B cell (primary cell): ENCODE measurements at regions not wholly inside any gene's neighbourhood (a gene's known extent, or its start where the extent isn't known, plus 50 kb on each side); places are given as distances from the start of the nearest gene placed in this dataset.
"Not testable (repeated sequence)": the region's sequence is repeated elsewhere in the genome, so short reads cannot be mapped to it uniquely, and the experiment has no call there.

ENCODE experiments used
- ATAC-seq: fragments of 200-7000 bp; cut with Tn5 transposase; one replicate; pipeline ENCODE4 v1.10.0; 2021; ENCODE audit warnings: low read depth, mild to moderate bottlenecking, moderate number of reproducible peaks, moderate library complexity
- CTCF ChIA-PET: fragments of 350-600 bp; sonication (Branson Sonifier 250); formaldehyde crosslinking; loops from one replicate; lab custom pipeline; 2021; ENCODE audit warnings: antibody characterized with exemption, inconsistent platforms; lab: Charles Lee
- POLR2A ChIA-PET: fragments of 350-600 bp; sonication (Branson Sonifier 250); formaldehyde crosslinking; loops from one replicate; lab custom pipeline; 2021; ENCODE audit warnings: antibody characterized with exemption; lab: Charles Lee
- DNase-seq: peaks from one replicate; pipeline ENCODE4 v3.0.0; 2013
- H2AFZ ChIP-seq: 2 replicates; pipeline ENCODE4 v1.6.1; 2012; ENCODE audit warnings: mild to moderate bottlenecking, low read depth, low read length; ENCODE audit not compliant: insufficient read depth, poor library complexity, severe bottlenecking
- H3K27ac ChIP-seq, 2 donors: 1 replicate in 1 of 2; 2 replicates in 1 of 2; pipeline ENCODE4 v1.5.1; 2012 to 2013; ENCODE audit warnings: low read length in 2 of 2, mild to moderate bottlenecking in 2 of 2, moderate library complexity in 1 of 2
- H3K27me3 ChIP-seq, 4 experiments: fragments of 200-600 bp in 1 of 4; sonication (generic) in 1 of 4; replicated peaks in 1 of 4; 1 replicate in 2 of 4; 2 replicates in 2 of 4; pipeline versions ENCODE4 v1.6.1 to v1.7.0; 2013 to 2016; ENCODE audit warnings: low read length in 3 of 4, mild to moderate bottlenecking in 2 of 4, mixed read lengths in 1 of 4, moderate library complexity in 1 of 4; ENCODE audit not compliant: insufficient read depth in 4 of 4, control insufficient read depth in 3 of 4; ENCODE audit errors: control extremely low read depth in 1 of 4
- H3K36me3 ChIP-seq, 2 experiments: replicated peaks in 1 of 2; 1 replicate in 1 of 2; 2 replicates in 1 of 2; pipeline versions ENCODE4 v1.6.1 to v1.7.1; 2013; ENCODE audit warnings: low read length in 1 of 2; ENCODE audit not compliant: insufficient read depth in 2 of 2, control insufficient read depth in 1 of 2; ENCODE audit errors: control extremely low read depth in 1 of 2, extremely low read depth in 1 of 2
- H3K4me1 ChIP-seq, 2 donors: fragments of 200-600 bp in 1 of 2; sonication (generic) in 1 of 2; 1 replicate in 1 of 2; 2 replicates in 1 of 2; pipeline versions ENCODE4 v1.5.1 to v1.6.1; 2013 to 2017; ENCODE audit warnings: low read length in 2 of 2; ENCODE audit not compliant: control insufficient read depth in 2 of 2, insufficient read depth in 2 of 2
- H3K4me2 ChIP-seq: replicated peaks from 2 replicates; pipeline ENCODE3; 2012; ENCODE audit warnings: mild to moderate bottlenecking, low read depth, low read length; ENCODE audit not compliant: poor library complexity, severe bottlenecking
- H3K4me3 ChIP-seq, 5 experiments: fragments of 200-600 bp in 1 of 5; sonication (generic) in 1 of 5; 1 replicate in 3 of 5; 2 replicates in 2 of 5; pipeline versions ENCODE4 v1.5.1 to v1.7.0; 2011 to 2016; ENCODE audit warnings: low read length in 4 of 5, mild to moderate bottlenecking in 4 of 5, low read depth in 2 of 5, control low read depth in 1 of 5, moderate library complexity in 1 of 5; ENCODE audit not compliant: insufficient read depth in 1 of 5; ENCODE audit errors: control extremely low read depth in 1 of 5, extremely low read depth in 1 of 5
- H3K79me2 ChIP-seq: fragments of 200-600 bp; sonication (generic); one replicate; pipeline ENCODE4 v1.6.0; 2016; ENCODE audit warnings: low read length; ENCODE audit not compliant: control insufficient read depth, insufficient read depth
- H3K9ac ChIP-seq: fragments of 200-600 bp; sonication (generic); 2 replicates; pipeline ENCODE4 v1.6.1; 2017; ENCODE audit warnings: mild to moderate bottlenecking, low read length, moderate library complexity
- H3K9me3 ChIP-seq, 3 donors: one replicate each; pipeline versions ENCODE4 v1.6.1 to v1.7.1; 2013; ENCODE audit warnings: low read length in 2 of 3; ENCODE audit not compliant: control insufficient read depth in 2 of 3, insufficient read depth in 1 of 3; ENCODE audit errors: control extremely low read depth in 1 of 3
- H4K20me1 ChIP-seq: 2 replicates; pipeline ENCODE4 v1.6.0; 2012; ENCODE audit warnings: mild to moderate bottlenecking, low read length; ENCODE audit not compliant: insufficient read depth, control insufficient read depth, poor library complexity, severe bottlenecking
- H3K27ac Mint-ChIP-seq: one replicate; pipeline ENCODE4 v1.8.0; 2021; ENCODE audit warnings: mixed read lengths
- H3K27me3 Mint-ChIP-seq: one replicate; pipeline ENCODE4 v1.8.0; 2021; ENCODE audit warnings: mixed read lengths
- H3K4me1 Mint-ChIP-seq: one replicate; pipeline ENCODE4 v1.8.0; 2021; ENCODE audit warnings: mixed read lengths
- H3K4me3 Mint-ChIP-seq: one replicate; pipeline ENCODE4 v1.8.0; 2021; ENCODE audit warnings: mixed read lengths
- H3K9me3 Mint-ChIP-seq: one replicate; pipeline ENCODE4 v1.8.0; 2022; ENCODE audit warnings: mixed read lengths; ENCODE audit not compliant: insufficient read depth
- WGBS: methylation state at CpG from one replicate; pipeline ENCODE4 v1.1.5; 2013; ENCODE audit warnings: missing lambda C conversion rate; ENCODE audit not compliant: insufficient coverage; 5-methylcytosine and 5-hydroxymethylcytosine counted together
- intact Hi-C: fragments of 100-400 bp; cut with micrococcal nuclease; formaldehyde crosslinking; loops from one replicate; pipeline ENCODE4 v1.10.0; 2022

GRCh38 chr16:22436823-22437652 lies 62.6 kb upstream of the CDR2 start:
- H2AFZ ChIP-seq = peak overlapping the region; percentile 82
- intact Hi-C loops, H3K36me3 ChIP-seq, H3K9me3 ChIP-seq, H3K9me3 Mint-ChIP-seq, H3K27me3 ChIP-seq, H3K4me1 ChIP-seq, H4K20me1 ChIP-seq, H3K27me3 Mint-ChIP-seq, H3K79me2 ChIP-seq, H3K4me1 Mint-ChIP-seq: not testable (repeated sequence)
- H3K9ac ChIP-seq = peak overlapping the region; percentile 76
- Mint-ChIP-seq H3K4me3 (peak overlapping the region; percentile 91), H3K27ac (peak overlapping the region; percentile 94)
- ChIA-PET POLR2A (interaction anchor here (0.6 kb wide), 1 partner anchor 78 kb away, joined by 3 read pairs; no protein-coding TSS in a partner anchor), CTCF (interaction anchor here (0.7 kb wide), 2 partner anchors 248 to 1203 kb away, joined by 3 read pairs; no protein-coding TSS in a partner anchor)
- under 1% methylated on average over 61 of the region's 96 CpGs for WGBS
- peak overlapping the region; percentile 70 for H3K4me2 ChIP-seq
- H3K4me3 ChIP-seq = peak overlapping the region; percentile 41 to 79 (median 77)
- DNase-seq = peak; percentile 80
- peak overlapping the region; percentile 83 to 92 for H3K27ac ChIP-seq
- peak; percentile 80 for ATAC-seq

- DNase-seq, H3K27me3 ChIP-seq, H3K36me3 ChIP-seq, H3K27me3 Mint-ChIP-seq, H4K20me1 ChIP-seq, H3K9me3 ChIP-seq, H3K9me3 Mint-ChIP-seq, H3K79me2 ChIP-seq, intact Hi-C loops, H3K4me1 ChIP-seq, H3K4me1 Mint-ChIP-seq, POLR2A ChIA-PET: not testable (repeated sequence)
- CTCF ChIA-PET = interaction anchor here (0.7 kb wide), 2 partner anchors 247 to 1204 kb away, joined by 3 read pairs; no protein-coding TSS in a partner anchor
- Mint-ChIP-seq H3K27ac (peak overlapping the region; percentile 94), H3K4me3 (peak overlapping the region; percentile 91)
- WGBS = no CpG with 5 or more reads among the region's 6 CpGs
- H3K4me2 ChIP-seq = peak overlapping the region; percentile 70
- H3K9ac ChIP-seq = peak overlapping the region; percentile 76
- H2AFZ ChIP-seq = peak overlapping the region; percentile 82
- peak; percentile 14 for ATAC-seq
- H3K4me3 ChIP-seq = peak overlapping the region; percentile 41 to 79 (median 77)
- peak overlapping the region; percentile 83 to 92 for H3K27ac ChIP-seq
Observed at GRCh38 chr16:22436326-22436822, 62.0 kb upstream of the CDR2 start.

GRCh38 chr16:22431314-22431713 lies 56.9 kb upstream of the CDR2 start:
- H3K27ac Mint-ChIP-seq, H3K27ac ChIP-seq, intact Hi-C loops, H3K27me3 Mint-ChIP-seq, H3K9ac ChIP-seq, H3K9me3 ChIP-seq, H2AFZ ChIP-seq, H3K4me3 Mint-ChIP-seq, H3K27me3 ChIP-seq, H3K4me1 Mint-ChIP-seq, H3K4me3 ChIP-seq, ATAC-seq, H3K4me2 ChIP-seq, H3K4me1 ChIP-seq, CTCF ChIA-PET, H4K20me1 ChIP-seq, H3K9me3 Mint-ChIP-seq, POLR2A ChIA-PET, H3K79me2 ChIP-seq, DNase-seq: not testable (repeated sequence)
- WGBS = 100% methylated on average over 3 of the region's 9 CpGs
- H3K36me3 ChIP-seq = peaks cover 0 to 21% of the 10 kb centered on the region in 2 experiments
